ENCODE measurements at regions not wholly inside any gene's neighbourhood (a gene's known extent, or its start where the extent isn't known, plus 50 kb on each side); places are given as distances from the start of the nearest gene placed in this dataset.

- peak; percentile 19 for DNase-seq (ENCODE audit: low read depth)
These were observed 224.7 kb upstream of the IRX3 start for GRCh38 chr16:54511222-54511731.

- DNase-seq (ENCODE audit: low read depth): no peak
These were observed 224.2 kb upstream of the IRX3 start for GRCh38 chr16:54510685-54511221.

GRCh38 chr16:54509456-54509855 lies 222.9 kb upstream of the IRX3 start:
- no peak for DNase-seq (ENCODE audit: low read depth)

DNA sequence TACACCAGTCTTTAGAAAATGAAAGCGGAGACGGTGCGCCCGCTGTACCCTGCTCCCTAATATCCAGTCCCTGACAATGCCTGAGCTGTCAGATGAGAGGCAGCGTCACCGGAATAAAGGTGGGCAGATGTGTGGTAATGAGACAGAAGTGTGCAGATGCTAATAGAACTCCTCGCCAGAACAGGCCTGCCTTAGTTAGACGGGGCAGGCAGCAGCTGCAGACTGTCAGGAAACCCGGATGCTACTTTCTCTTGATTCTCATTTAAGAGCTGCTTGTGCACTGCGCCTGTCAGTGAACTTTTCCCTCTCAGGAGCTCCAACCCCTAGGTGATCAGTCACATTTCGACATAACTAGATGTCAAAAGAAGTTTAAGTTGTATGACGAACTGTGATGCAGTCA lies 221.8 kb upstream of the IRX3 start:
- DNase-seq (ENCODE audit: low read depth): no peak

DNA sequence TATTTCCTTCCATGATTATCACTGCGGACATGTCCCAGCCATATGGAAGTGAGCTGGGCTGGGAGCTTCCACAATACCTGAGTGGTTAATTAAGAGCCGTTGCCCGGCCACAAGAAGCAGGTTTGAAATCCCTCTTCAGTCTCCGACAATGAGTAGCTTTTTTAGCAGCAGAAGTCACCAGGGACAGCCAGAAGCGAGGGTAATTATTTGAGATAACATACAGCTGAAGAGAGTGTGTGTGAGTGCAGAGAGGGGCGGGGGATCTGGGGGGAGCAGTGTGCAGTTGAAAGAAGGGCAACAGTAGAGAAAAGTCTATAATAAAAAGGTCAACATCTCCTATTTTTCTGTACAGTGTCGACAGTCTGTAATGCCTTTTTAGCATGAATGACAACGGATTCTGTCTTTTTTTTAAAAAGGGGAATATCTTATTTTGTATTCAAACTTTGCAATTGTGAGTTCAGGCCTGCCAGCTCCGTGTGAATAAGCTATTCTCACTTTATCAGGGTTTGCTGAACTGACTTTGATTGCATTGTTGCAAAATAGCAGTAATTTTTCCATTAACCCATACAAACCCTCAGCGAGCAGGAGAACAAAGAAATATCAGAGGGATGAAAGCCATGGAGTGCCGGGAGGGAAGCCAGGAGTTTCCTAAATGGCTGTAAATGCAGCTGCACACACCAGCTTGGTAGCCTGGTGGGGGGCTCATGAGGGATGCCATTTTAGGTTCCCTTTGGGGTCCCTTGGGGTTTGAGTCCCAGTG lies 220.3 kb upstream of the IRX3 start:
- no peak for DNase-seq (ENCODE audit: low read depth)

- no peak for DNase-seq (ENCODE audit: low read depth)
These were observed 219.6 kb upstream of the IRX3 start for GRCh38 chr16:54506214-54506580.

DNA sequence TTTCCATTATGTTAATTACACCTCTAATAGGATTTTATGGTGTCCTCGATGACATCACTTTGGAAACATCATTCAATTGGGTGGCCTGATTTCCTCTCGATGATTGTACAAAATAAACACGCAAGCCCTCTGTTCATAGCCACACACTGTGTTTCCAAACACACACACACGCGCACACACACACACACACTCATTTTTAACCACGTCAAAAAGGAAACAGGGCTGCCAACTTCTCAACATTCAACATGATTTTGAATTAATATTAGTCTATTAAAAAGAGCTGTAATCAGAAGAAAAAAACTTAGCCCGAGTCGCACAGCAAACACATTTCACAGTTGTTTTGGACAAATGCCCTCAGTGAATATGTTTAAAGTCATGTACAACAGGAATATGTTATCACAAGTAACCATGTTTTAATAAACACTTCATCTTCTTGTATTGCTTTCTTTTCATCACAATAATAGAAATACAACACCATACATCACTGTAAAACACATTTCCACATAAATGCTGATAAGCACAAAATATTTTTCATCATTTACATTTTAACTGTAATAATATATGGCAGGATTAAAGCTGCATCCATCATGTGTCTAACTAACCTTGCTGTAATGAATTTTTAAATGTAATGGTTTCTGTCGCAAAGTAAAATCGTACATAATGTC lies 219.1 kb upstream of the IRX3 start:
- no peak for DNase-seq (ENCODE audit: low read depth)

- DNase-seq (ENCODE audit: low read depth): no peak
These were observed 217.8 kb upstream of the IRX3 start for GRCh38 chr16:54504372-54504771.

DNA sequence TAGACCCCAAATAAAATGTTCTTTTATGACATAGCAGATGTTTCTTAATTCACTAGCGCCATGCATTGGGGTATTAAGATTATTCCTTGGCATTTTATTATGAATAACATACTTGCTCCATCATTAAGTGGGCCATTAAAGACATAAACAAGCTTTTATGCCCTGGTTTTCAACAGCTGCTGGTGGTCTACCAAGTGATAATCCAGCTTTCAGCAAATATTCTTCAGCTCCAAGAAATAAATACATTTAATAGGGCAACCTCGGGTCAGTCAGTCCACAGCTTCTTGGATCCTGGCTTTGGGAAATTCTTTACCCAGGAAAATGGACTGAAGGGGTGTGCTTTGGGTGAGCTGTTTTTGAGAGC lies 217.3 kb upstream of the IRX3 start:
- DNase-seq (ENCODE audit: low read depth): no peak

DNA sequence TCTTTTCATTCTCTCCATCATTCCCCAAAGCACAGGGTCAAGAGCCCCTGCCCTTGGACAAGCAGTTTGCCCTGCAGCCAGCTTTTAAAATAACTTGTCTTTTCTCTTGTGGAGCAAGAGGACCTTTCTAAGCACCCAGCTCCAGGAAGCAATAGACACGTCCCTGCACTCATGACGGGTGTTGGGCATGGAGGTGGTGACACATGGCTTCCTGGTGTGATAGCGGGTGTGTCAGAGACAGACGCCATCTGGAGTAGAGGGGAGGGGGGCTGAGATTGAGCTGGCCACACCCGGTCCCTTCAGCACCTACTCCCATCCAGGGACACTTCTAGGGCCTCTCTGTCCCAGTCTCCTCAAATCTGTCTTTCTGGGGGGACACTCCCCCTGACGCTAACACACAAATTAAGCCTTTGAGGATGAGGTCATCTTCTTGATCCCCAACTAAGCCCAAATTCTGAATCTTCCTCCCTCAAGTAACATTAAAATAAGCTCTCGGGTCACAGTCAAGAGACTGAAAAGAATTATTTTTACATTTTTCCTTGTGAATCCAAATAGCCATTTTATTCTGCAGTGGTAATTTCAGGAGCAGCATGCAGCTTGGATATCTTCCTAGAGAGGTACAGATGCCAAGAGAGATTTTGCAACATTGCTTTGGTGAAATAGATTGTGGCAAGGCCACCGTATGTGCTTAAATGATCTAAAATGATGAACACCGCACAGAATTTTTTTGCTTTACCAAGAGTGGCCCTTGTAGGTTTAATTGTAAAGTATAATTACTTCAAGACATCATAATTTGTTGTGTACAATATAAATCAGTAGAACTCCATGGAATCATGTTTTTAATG lies 216.6 kb upstream of the IRX3 start:
- DNase-seq (ENCODE audit: low read depth): no peak

GRCh38 chr16:54501797-54502196 lies 215.2 kb upstream of the IRX3 start:
- no peak for DNase-seq (ENCODE audit: low read depth)

DNA sequence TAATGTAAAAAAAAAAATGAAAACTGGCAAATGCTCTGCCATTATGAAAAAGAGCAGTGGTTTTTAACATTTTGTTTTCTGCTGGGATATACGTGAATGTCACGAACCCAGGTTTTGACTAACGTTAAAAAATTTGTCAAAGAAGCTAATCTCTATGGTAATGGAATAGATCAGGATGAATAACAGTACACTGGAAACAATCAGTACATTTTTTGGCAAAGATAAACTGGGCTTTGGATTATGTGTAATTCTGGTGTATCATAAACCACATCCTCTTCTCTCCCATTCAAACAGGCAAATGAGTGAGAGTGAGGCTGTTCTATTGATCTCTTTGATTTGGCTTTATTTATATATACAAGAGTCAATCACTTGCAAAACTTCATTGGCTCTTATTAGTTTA lies 207.0 kb upstream of the IRX3 start:
- DNase-seq (ENCODE audit: low read depth): no peak

DNA sequence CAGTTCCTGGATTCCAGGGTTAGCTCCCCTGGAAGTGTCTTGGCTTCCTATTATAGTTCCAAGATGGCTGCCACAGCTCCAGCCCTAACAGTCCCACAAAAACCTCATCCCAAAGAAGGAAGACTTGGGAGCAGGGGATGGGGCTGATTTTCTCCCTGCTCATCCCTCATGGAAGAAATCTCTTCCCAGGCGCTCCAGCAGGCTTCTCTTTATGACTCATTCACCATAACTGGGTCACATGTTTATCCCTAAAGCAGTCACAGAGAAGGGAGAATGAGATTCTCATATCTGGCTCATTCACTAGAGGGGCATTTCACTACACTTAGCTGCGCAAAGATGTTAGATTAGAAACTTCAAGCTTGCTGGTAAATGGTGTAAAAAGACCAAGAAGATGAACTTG lies 206.5 kb upstream of the IRX3 start:
- no peak for DNase-seq (ENCODE audit: low read depth)

DNA sequence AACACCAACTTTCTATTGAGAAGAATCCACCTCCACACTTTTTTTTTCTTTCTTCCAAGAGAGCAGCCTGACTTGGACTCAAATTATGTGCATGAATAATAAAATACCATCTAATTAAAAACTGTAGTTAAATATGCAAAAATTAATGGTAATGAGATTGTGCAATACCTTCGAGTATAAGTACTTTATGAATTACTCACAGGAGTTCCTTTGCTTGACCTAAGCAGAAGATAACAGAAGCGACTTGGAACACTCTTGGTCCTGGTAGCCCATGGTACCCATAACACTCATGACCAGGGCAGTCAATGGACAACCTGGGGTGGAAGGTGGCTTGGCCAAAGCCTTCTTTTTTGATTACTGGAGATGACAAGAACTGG lies 203.5 kb upstream of the IRX3 start:
- DNase-seq (ENCODE audit: low read depth): no peak

DNA sequence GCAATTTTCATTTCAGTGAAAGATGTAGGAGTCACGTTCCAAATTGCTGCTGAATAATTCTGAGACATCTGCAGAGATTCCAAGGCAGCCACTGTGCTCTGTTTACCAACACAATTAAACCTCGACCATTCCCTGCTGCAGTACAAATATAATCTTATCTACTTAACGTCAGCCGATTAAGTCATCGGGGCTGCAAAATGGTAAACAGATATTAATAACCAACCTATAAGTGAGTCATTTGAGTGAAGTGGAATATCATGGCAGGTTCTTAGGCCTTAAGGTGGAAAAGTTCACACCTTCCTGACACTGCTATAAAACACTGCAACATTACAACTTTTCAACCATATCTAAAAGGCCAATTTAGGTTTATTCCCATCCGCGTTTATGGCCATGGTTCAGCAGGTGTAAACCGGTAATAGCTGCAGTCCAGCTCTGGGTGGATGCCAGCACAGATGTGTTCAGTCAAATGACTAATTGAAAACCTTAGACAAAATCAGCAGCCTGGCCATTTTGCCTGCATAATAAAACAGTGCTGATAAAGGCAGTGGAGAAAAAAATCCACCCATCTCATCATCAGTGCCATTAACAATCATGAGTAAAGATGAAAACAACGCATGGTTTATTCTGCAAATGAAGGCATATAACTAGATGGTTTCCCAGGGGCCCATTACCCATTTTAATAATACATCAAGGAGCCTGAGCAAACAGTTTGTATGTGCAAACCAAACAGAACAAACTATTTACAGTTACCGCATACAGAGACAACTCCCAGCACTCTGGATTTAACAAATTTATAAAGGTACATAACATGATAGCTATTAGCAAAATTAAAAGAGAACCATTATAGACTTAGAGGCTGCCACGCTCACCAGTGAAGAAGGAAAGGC lies 202.9 kb upstream of the IRX3 start:
- no peak for DNase-seq (ENCODE audit: low read depth)

DNA sequence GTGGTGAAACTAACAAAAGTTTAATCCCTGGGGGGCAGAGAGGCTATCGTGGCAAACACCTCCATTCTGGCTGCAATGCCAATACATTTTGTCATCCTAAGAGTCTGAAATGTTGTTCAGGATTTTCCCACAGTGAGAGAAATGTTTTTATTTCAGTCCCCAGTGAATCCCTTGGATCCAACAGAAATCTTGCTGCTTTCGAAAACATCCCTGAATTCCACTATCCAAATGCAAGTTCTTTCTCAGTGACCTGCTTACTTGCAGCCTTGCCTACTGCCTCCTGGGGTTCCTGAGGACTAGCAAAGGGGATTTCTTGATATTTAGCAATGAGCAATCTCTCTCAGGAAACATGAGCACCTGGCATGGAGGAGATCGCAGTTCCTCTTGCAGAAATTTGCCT lies 202.1 kb upstream of the IRX3 start:
- DNase-seq (ENCODE audit: low read depth): no peak

DNA sequence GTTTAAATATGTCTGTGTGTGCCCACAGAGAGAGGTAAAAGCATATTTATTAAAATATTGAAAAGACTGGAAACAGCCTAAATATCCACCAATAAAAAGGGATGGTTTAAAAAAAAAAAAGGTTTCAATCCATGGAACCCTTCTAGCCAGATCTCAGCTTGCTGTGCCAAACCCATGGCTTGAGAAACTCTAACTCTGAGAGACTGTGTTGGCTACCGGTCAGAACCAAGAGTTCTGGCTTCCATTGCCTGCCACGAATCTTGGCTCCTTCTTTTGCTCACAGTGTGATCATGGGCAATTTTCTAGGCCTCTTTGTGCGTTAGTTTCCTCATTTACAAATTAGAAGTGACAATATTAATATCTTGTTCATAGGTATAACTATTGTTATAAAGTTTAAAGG lies 201.3 kb upstream of the IRX3 start:
- DNase-seq (ENCODE audit: low read depth): no peak

DNA sequence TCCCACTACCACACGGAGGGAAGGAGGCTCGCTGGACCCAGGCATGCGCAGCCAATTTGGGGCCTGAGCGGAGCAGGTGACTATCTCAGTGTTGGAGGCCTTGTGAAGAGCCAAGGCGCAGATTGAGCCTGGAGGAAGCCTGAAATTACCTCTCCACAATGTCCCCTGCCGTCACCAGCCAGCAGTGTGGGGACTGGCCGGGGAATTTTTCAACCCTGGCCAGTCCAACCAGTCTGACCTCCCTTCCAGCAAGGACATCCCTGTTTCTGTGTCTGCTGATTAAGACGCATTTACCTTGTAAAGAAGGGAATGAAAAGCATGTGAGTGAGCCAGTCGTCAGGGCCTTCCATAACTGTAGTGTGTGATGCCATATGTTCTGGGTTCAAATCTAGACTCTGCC lies 198.1 kb upstream of the IRX3 start:
- DNase-seq (ENCODE audit: low read depth): no peak

DNA sequence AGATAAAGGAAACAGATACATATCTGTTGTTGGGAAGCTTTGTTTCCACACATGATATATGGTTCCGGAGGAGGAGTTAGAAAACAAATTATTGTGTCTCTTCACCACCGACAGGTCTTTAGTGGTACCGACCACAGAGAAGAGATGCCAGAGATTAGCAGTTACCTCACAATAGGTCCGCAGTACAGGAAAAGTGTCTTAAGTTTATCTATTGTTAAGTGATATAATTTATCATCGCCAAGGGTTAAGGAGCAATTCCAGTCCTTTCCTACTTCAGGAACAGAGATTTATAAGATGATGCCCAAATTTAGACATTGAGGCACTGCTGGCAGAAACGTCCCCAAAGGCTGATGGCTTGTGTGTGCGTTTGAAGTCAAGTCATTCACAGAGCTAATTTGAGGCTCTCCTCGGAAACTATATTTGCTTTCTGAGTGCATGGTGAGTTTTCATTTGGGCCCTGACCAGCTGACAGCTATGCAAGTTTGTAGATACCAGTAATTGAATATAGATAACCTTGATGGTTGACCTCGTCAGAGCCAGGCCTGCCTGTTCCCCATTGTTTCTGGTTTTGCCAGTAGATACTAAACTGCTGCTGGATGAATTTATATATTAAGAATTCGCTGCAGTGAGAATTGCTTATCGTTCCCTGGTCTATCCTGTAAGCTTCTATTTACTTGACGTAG lies 196.4 kb upstream of the IRX3 start:
- DNase-seq (ENCODE audit: low read depth): no peak

- DNase-seq (ENCODE audit: low read depth): no peak
These were observed 193.8 kb upstream of the IRX3 start for GRCh38 chr16:54480429-54480828.

GRCh38 chr16:54479546-54479945 lies 193.0 kb upstream of the IRX3 start:
- DNase-seq (ENCODE audit: low read depth): no peak

Data from iris pigment epithelial cell (primary cell).